ENCODE measurements at regions not wholly inside any gene's neighbourhood (a gene's known extent, or its start where the extent isn't known, plus 50 kb on each side); places are given as distances from the start of the nearest gene placed in this dataset.

DNA sequence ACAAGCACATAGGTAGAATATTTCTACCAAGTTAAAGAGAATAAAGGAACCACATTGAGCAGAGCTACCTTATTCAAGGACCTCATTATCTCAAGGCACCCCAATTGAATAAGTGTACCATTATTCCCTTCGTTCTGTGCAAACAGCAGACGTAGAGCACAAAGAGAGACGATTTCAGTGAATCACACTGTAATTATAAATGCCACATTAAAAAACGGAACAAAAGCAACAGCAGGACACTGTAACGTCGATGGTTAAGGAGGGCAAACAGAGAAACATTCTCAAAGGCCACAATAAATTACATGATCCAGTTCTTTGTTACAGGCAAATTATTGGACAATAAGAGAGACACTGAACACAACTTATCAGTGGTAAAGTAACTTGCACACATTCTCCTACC is 644.1 kb upstream of the TENM3 start:
- no peak for DNase-seq (ENCODE audit: low read depth)
- TF ChIP-seq CTCF (IDR thresholded peaks at IDR 0.05; ENCODE audit: insufficient read depth, low read length), result no peak
- H3K4me3 ChIP-seq (ENCODE audit: low read depth, low read length), result no peak overlapping the region

GRCh38 chr4:181601103-181601502 is 642.1 kb upstream of the TENM3 start:
- no peak for TF ChIP-seq CTCF (IDR thresholded peaks at IDR 0.05; ENCODE audit: insufficient read depth, low read length)
- DNase-seq (ENCODE audit: low read depth), result no peak
- H3K4me3 ChIP-seq (ENCODE audit: low read depth, low read length), result no peak overlapping the region

DNA sequence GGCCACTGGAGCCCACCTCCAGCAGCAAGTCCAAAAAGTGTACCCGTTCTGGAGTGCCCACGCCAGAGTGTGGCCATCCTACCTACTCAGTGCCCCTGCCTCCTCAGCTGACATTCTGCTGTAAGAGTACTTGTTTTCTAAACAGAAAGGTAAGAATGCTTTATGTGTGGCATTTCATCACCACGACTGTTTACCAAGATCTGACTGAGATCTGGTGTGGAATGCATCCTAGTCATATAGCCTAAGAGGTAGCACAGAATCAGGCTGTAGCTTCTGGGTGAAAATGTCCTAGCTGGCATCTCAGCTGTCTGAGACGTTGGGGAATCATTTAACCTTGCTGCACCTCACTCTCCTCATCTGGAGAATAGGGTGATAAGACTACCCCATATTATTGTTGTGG is 638.7 kb upstream of the TENM3 start:
- no peak for DNase-seq (ENCODE audit: low read depth)
- H3K4me3 ChIP-seq (ENCODE audit: low read depth, low read length), result no peak overlapping the region
- no peak for TF ChIP-seq CTCF (IDR thresholded peaks at IDR 0.05; ENCODE audit: insufficient read depth, low read length)

DNA sequence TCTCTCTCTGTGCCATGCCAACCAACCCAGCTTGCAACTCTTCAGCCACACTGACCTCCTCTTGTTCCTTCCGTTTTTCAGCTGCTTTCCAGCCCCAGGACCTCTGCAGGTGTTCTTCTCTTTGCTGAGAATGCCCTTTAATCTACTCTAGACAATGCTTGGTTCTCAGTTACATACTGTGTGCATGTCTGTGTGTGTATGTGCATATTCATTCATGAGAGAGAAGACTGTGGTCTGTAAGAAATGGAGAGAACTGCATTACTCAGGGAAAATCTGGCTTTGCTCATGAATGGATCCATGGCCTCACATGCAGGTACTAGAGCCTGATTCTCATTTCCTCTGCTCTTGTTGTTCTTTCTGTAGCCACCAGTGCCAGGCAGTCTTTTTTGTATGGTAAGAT is 636.9 kb upstream of the TENM3 start:
- DNase-seq (ENCODE audit: low read depth), result no peak
- no peak for TF ChIP-seq CTCF (IDR thresholded peaks at IDR 0.05; ENCODE audit: insufficient read depth, low read length)
- H3K4me3 ChIP-seq (ENCODE audit: low read depth, low read length), result no peak overlapping the region

DNA sequence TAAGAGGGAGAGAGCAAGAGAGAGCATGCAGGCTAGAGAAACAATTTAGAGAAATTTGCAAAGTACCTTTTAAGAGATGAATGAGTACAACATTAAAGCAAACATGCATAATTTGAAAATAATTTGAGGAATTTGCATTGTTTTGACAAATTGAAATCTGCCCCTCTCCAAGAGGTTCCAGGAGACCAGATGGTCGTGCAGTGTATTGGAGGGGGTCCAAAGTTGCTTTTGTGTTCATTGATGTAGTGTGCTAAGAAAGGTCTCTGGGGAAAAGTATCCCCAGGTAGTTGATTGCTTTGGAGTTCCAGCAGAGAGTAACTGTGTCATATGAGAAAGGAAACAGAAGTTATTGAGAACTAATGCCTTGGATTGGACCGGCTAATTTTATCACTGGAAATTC is 635.0 kb upstream of the TENM3 start:
- DNase-seq (ENCODE audit: low read depth), result no peak

GRCh38 chr4:181611033-181611711 is 632.0 kb upstream of the TENM3 start:
- no peak for TF ChIP-seq CTCF (IDR thresholded peaks at IDR 0.05; ENCODE audit: insufficient read depth, low read length)
- no peak overlapping the region for H3K4me3 ChIP-seq (ENCODE audit: low read depth, low read length)
- DNase-seq (ENCODE audit: low read depth), result no peak

More for the DNA sequence above, 635.0 kb upstream of the TENM3 start:
- no peak for TF ChIP-seq CTCF (IDR thresholded peaks at IDR 0.05; ENCODE audit: insufficient read depth, low read length)
- no peak overlapping the region for H3K4me3 ChIP-seq (ENCODE audit: low read depth, low read length)
